Pulmonary artery endothelial cell (primary cell): ENCODE measurements at regions not wholly inside any gene's neighbourhood (a gene's known extent, or its start where the extent isn't known, plus 50 kb on each side); places are given as distances from the start of the nearest gene placed in this dataset.

Experiments used
- DNase-seq: peaks from one replicate; pipeline ENCODE4 v3.0.0-alpha.2; 2011; ENCODE audit warnings: low read depth, low spot score

DNA sequence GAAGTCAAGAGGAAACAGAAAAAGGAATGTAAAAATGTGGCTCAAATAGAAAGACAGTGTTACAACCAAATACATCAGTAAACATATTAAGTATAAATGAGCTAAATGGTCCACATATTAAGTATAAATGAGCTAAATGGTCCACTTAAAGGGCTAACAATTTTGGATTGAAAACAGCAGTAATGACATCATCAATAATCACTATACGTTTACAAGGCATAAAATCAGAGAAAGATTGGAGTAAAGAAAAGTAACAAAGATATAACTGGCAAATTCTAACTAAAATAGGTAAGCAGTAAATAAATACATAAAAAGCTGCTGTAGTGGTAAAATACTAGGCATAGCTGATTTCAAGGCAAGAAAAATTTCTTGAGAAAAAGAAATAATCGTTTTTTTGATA, 1298.4 kb upstream of the CELF2 start:
- DNase-seq: no peak

DNA sequence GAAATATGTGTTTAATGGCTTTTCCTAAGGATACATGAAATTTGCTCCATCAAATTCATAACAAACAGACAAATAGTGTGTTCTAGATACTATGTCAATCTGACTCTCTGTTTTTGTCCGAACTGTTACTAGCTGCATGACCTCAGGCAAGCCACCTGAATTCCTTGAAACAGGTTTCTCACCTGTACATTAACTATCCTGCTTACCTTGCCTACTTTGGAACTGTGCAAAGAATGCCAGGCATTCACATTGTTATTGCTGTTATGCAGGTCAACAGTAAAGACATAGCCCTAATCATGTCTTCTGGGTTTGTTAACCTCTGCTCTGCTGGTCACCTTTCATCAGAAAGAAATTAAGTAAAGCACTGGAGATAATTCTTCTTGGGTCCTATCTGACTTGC, 1283.9 kb upstream of the CELF2 start:
- no peak for DNase-seq

DNA sequence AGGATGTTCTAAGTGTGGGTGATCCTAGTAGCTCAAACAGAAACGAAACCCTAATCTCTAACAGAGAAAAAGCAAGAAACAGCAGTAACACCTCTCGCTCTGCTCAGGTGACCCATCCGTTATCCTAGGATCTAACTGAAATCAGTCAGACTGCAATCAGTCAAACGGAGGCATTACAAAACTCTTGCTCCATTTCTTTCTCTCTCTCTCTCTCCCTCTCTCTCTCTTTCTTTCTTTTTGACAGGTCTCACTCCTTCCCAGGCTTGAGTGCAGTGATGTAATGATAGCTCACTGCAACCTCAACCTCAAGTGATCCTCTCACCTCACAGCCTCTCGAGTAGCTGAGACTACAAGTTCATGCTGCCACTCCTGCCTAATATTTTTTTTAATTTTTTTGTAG, 1283.5 kb upstream of the CELF2 start:
- DNase-seq: no peak

DNA sequence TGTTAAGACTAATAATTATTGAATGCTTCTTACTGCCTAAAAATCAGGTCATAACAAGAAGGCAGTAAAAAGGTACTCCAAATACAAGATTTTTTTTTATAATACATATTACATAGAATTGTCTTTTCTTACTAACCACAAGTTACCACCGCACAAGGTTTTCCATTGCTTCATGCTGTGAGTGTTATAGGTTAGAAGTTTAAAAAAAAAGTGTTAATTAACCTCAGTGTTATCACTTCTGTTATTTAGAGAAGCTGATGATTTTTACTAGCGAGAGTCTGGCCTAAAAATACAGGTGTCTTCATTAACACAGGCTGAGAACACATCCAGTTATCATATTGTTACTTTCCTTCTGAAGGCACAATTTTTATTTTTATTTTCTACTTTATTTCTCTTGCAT, 1281.9 kb upstream of the CELF2 start:
- no peak for DNase-seq

DNA sequence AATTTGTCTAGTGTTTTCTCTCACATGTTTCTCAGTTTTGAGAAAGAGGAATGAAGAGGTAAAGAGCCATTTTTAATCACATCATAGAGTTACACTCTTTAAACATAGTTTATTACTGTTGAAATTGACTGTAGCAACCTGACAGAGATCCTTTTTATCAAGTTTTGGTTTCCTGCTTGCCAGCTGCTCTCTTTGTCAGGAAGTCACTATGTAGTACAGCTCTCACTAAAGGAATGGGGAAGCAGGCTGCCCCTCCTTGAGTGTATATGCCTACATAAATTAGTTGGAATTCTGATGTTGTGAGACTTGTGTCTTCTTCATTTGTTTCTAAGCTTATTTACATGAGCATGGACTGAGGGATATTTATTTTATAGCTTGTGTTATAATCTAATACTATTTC, 1274.0 kb upstream of the CELF2 start:
- no peak for DNase-seq

DNA sequence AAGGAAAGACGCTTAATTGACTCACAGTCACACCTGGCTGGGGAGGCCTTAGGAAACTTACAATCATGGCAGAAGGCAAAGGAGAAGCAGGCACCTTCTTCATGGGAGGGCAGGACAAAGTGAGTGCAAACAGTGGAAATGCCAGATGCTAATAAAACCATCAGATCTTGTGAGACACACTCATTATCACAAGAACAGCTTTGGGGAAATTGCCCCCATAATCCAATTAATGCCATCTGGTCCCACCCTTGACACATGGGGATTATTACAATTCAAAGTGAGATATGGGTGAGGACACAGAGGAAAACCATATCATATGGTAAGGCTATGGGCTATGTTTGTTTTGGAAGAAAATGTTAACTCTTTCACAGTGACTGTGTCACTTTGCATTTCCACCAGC, 1272.5 kb upstream of the CELF2 start:
- DNase-seq: no peak

DNA sequence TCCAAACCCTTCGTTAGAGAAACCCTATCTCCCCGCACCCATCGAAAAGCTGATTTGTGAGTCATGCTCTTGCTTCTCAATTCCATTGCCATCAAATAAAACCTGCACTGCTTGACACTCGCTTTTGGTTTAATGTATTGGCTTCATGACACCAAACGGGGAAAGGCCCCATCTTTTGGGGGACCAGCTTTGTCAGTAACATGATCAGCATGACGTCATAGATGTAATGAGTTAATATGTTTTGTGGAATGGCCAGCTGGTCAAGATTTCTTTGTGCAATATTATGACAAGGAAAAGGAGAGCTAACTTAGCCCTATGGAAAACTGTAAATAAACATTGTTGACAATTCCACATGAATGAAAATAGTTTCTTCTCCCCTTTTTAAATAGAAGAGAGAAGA, 1260.5 kb upstream of the CELF2 start:
- DNase-seq: no peak

DNA sequence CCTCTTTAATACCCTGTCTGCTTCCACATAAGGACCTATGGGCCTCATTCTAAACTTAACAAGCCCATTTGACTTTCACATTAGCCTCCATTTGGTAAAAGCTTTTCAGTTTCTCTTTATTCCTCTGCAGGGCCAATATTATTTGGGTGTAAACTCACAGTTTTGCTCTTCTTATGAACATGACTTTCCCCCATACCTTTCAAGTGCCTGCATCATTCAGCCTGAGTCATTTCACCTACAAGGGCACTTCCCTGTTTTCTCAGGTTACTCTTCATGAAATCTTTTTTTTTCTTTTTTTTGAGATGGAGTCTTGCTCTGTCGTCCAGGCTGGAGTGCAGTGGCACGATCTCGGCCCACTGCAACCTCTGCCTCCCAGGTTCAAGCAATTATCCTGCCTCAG, 1258.1 kb upstream of the CELF2 start:
- no peak for DNase-seq

DNA sequence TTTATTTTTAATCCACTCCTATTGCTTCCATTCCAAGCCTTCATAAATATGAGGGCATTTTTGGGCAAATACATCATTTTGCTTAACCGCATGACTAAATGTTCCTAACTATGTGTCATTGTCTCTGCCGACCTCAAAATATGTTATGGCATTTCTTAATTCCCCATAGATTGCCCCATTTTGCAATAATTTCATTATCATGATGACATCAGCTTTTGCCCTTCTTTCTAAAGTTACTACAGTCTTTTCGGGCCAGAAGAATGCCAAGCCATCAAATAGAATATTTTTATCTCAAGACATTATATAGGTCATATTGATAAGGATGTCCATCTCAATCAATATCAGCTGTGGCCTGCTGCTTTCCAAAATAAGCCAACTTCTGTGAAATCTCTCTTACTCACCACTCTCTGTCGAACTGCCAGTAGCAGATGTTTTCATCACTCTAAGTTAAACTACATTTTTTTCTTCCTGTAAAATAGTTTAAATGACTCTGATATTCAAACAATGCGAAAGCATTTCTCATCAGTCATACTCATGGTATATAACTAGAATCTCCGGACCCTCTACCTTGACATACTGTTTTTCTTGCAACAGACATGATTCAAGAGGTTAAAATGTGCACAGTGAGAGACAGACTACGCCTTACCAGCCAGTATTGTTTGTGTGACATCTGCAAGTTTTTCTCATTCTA, 1254.6 kb upstream of the CELF2 start:
- no peak for DNase-seq

DNA sequence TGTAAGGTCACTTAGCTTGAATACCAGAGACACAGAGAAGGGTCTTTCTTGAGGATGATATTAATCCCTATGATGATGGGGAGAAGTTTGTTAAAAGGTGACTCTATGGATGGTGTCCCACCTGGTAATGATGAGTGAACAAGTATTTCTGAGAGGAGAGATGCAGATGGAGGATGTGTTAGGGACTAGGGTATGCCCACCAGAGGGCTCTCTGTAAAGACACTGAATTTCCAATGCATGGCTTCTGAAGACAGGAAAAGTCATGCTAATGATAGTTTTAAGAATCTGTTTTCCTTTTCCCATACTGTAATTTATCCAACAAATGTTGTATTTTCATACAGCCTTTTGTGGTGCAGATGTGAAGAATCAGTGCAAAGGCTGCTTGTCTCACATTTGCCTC, 1250.9 kb upstream of the CELF2 start:
- no peak for DNase-seq

DNA sequence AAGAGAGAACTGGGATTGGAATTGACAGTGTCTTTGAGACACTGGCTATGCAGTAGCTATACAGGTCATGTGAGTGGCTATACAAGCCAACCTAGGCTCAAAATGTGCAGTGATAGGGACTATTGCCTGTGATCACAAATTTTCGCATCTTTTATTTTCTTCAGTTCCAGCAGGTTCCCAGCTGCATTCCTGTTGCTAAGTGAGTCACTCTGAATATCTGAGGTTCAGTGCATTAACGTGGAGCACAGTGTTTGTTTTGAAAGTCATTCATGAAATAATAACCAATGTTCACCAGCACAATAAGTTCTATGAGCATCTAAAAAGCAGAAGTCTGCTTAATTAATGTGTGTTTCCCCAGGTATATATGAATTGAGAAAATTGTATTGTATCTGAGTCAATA, 1236.0 kb upstream of the CELF2 start:
- no peak for DNase-seq

DNA sequence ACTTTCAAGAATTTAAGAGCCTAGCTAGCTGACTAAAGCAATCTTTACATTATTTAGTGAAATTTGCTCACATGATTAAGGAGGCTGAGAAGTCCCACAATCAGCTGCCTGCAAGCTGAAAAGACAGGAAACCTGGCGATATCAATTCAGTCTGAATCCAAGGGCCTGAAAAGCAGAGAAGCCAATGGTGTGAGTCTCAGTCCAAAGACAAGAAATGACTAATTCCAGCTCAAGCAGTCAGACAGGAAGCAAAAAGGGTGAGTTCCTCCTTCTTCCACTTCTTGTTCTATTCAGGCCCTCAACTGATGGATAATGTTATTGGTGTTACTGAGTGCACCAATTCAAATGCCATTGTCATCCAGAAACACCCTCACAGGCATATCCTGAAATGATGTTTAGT, 1231.6 kb upstream of the CELF2 start:
- peak; percentile 75 for DNase-seq

DNA sequence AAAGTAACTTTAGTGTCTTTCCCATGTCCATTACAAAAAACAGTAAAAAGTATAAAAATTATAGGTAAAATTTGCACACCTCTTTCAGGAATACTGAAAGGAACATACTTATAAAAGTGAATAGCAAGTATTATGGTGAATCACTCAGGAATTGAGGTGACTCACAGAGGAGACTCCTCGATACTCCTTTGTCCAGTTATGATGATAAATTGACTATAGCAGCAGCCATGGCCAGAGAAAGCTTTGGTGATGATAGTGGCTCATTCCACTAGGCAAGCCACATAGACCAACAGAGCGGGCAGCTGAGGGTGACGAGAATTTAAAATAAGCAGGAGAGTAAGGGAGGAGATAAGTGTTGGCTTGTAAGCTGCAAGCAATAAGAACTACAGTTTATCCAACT, 1231.1 kb upstream of the CELF2 start:
- DNase-seq: no peak

DNA sequence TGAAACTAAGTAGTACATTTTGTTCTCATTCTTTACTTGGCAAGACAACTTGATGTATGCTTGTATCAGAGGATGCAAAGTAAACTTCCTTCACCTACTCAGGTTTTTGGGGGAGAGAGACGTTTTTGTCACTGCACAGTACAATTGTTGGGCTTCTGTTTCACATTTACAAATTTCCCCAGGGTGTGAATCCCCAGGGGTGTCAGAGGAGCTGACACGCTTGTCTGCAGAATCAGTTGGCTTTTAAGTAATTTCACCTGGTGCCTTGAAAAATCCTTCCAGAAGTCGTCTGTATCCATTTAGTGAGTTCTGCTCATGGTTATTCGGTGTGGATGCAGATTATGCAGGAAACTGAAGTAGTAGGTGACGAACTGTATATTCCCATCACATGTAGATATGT, 1227.7 kb upstream of the CELF2 start:
- no peak for DNase-seq

DNA sequence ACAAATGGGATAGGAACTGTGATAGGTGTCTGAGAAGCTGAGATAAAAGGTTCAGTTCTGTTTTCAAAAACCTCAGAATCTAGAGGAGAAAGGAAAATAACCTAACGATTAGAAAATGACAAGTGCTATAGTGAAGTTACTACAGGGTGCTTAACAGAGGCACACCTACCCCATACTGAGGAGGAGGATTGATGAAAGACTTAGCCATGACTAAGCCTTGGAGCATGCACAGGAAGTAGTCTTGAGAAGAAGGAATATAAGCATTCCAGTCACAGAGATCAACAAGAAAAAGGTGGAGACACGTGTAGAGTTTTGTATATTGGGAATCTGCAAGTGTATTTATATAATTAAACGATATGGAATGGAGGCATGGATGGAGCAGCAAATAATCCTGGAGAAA, 1225.5 kb upstream of the CELF2 start:
- DNase-seq: no peak

DNA sequence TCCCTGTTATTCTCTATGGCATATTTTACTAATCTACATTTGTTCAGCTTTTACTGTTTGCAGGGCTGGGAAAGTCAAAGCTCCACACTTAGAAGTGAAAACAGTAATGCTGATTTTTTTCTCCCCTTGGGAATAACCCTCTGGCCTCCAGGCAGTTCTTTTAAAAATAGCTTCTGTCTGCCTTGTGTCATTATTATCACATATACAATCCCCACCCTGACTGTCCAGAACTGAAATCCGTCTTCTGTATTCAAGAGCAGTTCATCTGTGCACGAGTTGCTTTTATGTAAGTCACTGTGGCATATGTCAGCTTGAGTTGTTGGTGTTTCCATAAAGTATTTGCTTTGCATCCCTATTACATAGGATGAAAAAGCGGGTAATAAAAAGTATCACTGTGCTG, 1221.1 kb upstream of the CELF2 start:
- no peak for DNase-seq

DNA sequence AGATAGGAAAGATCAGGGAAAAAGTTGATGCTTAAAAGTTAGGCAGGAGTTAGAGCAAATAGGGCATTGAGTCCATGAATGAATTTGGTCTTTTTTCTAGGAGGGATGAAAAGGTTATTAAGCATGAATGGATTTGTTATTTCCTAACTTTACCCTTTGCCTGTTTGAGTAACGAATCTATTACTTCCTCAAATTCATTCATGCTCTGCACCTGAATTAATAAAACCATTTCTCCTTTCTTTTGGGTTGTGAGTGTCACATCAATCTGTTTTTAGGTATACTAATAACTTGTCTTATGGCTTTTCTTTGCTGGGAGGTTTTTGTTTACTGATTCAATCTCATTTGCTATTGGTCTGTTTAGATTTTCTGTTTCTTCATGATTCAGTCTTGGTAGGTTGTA, 1217.7 kb upstream of the CELF2 start:
- no peak for DNase-seq

DNA sequence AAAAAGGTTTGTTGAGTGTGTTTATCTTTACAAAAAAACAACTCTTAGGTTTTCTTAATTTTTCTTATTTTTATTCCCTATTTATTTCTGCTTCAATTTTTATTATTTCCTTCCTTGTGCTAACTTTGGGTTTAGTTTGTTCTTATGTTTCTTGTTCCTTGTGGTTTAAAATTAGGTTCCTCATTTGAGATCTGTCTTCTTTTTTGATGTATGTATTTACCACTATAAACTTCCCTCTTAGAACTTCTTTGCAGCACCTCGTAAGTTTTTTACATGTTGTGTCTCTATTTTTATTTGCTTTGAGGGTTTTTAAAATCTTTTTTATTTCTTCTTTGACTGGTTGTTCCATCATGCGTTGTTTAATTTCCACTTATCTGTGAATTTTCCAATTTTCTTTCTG, 1217.1 kb upstream of the CELF2 start:
- no peak for DNase-seq

DNA sequence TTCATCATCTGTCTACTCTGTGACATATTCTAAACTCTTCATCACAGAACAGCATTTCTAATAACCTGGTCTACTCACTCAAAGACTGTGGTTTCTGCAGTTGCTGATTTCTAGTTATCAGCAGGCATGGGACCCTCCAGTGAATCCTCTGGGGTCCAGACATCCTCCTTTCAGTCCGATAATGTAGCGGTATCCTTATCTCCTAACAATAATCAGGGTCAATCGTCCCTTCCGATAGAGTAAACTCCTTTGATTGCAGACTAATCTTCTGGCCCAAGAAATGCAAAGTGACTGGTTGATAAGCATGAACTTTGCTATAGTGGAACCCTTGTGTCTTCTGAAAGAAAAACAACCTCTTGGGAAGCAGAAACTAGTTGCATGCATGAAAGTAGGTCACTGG, 1209.8 kb upstream of the CELF2 start:
- DNase-seq: no peak

DNA sequence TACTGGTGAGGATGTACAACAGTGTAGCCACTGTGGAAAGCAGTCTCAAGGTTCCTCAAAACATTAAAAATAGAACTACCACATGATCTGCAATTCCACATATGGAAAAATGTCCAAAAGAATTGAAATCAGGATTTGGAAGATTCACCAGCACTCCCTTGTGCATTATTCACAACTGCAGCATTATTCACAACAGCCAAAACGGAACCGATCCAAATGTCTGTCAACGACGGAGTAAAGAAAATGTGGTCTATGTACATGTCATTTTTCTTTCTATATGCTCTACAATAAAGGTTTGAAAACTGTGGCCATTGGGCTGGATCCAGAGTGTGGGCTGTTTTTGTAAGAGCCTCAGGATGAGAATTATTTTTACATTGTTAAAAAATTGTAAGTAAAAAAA, 1206.1 kb upstream of the CELF2 start:
- DNase-seq: no peak

DNA sequence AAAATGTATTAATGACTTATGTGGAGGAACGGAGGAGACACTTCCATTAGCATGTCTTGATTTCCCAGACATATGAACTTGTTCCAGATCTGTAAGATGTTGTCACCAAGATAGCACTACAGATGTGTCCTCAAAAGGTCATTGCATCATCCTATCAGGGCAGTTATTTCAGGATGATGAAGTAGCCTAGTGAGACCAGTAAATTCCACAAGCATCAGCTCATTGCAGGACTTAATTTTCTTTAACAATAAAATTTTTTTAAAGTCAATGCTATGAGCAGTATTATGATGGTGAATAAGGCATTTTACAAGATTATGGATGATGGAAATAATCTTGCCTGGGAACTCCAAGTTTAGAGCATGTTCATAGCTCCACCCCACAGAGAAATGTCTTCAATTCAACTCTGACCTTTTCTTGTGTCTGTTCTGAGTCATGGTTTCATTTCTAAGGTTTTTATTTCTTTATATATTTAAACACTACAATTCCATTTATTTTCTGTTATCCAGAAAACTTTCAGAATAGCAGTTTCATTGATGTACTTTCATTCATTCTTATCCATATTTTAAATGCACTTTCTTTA, 1203.3 kb upstream of the CELF2 start:
- DNase-seq: no peak

DNA sequence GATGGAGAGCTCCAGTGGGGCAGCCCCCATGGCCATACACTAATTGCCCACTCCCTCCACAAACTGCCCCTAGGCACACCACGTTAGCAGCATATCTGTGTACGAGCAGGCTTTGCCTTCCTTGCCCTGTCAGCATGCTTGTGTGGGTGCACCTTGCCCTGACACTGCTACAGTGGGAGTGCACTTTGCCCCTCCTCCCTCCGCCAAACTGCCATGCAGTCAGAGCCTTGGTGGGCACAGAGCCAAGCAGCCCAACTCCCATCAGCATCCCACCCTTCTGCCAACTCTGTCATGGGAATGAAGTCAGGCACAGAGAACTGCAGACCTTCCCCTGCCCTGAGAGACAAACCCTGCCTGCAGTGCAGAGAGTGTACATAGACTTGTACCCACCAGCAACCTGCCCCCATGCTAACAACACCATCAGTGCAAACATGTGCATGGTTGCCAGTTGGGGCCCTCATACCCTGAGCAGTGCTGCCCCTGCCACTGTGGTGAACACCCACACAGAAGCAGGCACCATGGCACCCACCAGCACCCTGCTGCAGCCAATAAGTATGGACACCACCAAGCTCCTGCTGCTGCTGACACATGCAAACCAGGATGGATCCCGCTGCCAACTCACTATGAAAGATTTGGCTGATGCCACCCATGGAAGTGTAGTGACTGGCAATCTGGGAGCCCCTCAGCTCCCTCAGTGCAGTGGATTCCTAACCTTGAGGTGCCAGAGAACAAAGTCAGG, 1197.7 kb upstream of the CELF2 start:
- no peak for DNase-seq

DNA sequence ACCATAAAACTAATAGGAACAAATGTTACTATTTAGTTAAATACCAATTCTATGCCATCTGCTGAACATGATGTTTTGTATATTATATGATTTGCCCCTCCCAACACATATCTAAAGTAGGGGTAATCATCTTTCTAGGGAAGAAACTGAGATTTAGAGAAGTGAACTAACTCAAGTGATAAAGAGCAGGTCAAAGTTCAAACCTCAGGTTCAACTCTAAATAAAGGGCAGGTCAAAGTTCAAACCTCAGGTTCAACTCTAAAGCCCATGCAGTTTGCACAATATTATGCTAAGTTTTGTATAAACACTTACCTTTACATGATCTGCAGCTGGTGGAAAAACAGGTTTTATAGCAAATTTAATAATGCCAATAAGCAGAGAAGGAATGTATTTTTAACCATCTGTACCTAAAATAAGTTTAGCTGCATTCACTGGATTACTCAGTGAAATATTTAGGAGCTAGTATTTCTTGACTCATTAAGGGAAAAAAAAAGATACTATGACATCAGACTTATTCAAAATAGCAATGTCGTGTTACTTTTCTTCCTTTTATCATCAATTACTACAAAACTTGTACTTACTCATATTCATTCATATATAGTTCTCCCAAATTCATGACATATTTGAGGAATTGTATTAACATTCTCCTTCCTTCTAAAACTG, 1194.3 kb upstream of the CELF2 start:
- no peak for DNase-seq
